SK-N-MC (cell line): ENCODE measurements at regions not wholly inside any gene's neighbourhood (a gene's known extent, or its start where the extent isn't known, plus 50 kb on each side); places are given as distances from the start of the nearest gene placed in this dataset.

Source experiments
- EZH2 ChIP-seq: fragments of 200-600 bp; sonication (generic); IDR thresholded peaks from one replicate; pipeline ENCODE4 v1.6.1; 2017; ENCODE audit warnings: antibody characterized with exemption
- FOXP2 ChIP-seq: optimal IDR thresholded peaks from 2 replicates; pipeline ENCODE3; 2011; ENCODE audit warnings: mild to moderate bottlenecking, moderate library complexity; ENCODE audit not compliant: insufficient read depth; ENCODE audit errors: extremely low read length, control extremely low read depth
- POLR2AphosphoS5 ChIP-seq: IDR thresholded peaks from 2 replicates; pipeline ENCODE4 v1.6.1; 2012; ENCODE audit warnings: mild to moderate bottlenecking, low read depth, low read length, borderline replicate concordance

DNA sequence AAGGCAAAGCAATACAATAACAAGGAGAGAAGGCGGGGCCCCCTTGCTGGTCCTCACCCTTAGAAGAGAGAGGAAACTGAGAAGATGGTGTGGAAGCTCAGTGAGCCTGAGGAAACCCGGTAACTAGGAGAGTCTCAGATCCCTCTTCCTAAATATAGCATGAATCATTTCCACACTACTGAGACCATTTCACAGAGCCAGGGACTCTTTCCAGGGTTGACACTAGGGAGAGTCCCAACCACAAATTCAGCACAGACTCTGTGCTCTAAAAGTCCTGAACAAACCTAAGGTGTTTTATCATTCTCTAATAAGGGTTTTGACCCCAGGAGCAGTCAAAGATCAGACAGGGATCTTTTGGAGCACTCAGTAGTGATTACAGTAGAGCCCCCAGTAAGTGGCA, 647.7 kb downstream of the KCNT2 start:
- no peak for TF ChIP-seq POLR2AphosphoS5
- TF ChIP-seq EZH2: no peak
- no peak for TF ChIP-seq FOXP2
